Prostate gland (tissue), 2 donors: ENCODE measurements at regions not wholly inside any gene's neighbourhood (a gene's known extent, or its start where the extent isn't known, plus 50 kb on each side); places are given as distances from the start of the nearest gene placed in this dataset.

Source experiments
- POLR2A ChIP-seq: fragments of 450-650 bp; IDR thresholded peaks from one replicate; pipeline ENCODE4 v1.6.1; 2016; ENCODE audit warnings: antibody characterized with exemption, mild to moderate bottlenecking
- TF ChIP-seq, protein P1 (sequence below), 4 experiments: fragments of 200-600 bp in 2 of 4; fragments of 450-650 bp in 2 of 4; sonication (generic) in 2 of 4; IDR thresholded peaks; 1 replicate in 3 of 4; 2 replicates in 1 of 4; pipeline ENCODE4 v1.5.1; 2016 to 2019; ENCODE audit warnings: antibody characterized with exemption in 4 of 4, mild to moderate bottlenecking in 2 of 4, moderate library complexity in 2 of 4

DNA sequence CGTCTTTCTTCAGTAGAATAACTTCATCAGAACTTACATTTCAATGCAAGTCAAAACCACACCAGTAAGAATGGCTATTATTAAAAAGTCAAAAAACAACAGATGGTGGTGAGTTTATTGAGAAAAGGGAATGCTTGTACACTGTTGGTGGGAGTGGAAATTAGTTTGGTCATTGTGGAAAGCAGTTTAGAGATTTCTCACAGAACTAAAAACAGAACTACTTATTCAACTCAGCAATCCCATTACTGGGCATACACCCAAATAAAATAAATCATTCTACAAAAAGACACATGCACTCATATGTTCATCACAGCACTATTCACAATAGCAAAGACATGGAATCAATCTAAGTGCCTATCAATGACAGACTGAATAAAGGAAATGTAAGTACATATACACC lies 231.2 kb downstream of the NHLRC3 start:
- TF ChIP-seq POLR2A: no peak
- TF ChIP-seq, protein P1, sequence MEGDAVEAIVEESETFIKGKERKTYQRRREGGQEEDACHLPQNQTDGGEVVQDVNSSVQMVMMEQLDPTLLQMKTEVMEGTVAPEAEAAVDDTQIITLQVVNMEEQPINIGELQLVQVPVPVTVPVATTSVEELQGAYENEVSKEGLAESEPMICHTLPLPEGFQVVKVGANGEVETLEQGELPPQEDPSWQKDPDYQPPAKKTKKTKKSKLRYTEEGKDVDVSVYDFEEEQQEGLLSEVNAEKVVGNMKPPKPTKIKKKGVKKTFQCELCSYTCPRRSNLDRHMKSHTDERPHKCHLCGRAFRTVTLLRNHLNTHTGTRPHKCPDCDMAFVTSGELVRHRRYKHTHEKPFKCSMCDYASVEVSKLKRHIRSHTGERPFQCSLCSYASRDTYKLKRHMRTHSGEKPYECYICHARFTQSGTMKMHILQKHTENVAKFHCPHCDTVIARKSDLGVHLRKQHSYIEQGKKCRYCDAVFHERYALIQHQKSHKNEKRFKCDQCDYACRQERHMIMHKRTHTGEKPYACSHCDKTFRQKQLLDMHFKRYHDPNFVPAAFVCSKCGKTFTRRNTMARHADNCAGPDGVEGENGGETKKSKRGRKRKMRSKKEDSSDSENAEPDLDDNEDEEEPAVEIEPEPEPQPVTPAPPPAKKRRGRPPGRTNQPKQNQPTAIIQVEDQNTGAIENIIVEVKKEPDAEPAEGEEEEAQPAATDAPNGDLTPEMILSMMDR (IDR thresholded peaks at IDR 0.05): no peak
